Retina (tissue), 1 donor: ENCODE measurements at regions not wholly inside any gene's neighbourhood (a gene's known extent, or its start where the extent isn't known, plus 50 kb on each side); places are given as distances from the start of the nearest gene placed in this dataset.
A peak's percentile ranks its signal among the peaks of the same experiment; 100 is the strongest.
"Not testable (repeated sequence)": the region's sequence is repeated elsewhere in the genome, so short reads cannot be mapped to it uniquely, and the experiment has no call there.

ENCODE experiments used
- DNase-seq: peaks from one replicate; pipeline ENCODE4 v3.0.0-alpha.2; 2016

DNA sequence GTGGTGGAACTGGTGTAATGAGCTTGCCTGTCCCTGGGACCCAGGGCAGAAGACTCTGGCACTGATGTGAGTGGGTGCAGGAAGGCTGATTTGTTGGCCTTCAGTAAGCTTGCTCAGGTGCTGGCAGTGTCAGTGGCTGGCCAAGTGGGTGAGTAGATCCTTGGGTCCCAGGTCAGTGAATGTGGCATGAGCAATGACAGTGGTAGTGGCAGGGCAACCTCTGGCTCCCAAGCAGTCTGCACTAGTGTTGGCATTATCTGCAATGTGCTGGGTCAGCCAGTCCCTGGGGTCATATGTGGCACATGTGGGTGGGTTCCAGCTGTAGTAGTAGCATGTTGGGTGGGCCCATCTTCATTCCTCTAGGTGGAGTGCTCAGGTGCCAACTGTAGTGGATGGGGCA lies 640.9 kb upstream of the GRM3 start:
- DNase-seq: no peak

DNA sequence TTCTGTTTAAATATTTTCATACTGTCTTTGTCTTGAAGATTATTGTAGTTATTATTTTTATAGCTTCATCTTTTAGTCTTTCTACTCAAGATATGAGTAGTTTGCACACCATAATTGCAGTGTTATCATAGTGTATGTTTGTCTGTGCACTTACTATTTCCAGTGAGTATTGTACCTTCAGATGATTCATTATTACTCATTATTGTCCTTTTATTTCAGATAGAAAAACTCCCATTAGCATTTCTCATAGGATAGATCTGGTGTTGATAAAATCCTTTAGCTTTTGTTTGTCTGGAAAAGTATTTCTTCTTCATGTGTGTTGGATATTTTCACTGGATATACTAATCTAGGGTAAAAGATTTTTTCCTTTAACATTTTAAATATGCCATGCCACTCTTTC lies 646.2 kb upstream of the GRM3 start:
- no peak for DNase-seq

GRCh38 chr7:85995101-85995500 lies 648.6 kb upstream of the GRM3 start:
- DNase-seq: no peak

- no peak for DNase-seq
These were observed 663.0 kb upstream of the GRM3 start for GRCh38 chr7:85980740-85981139.

- DNase-seq: no peak
These were observed 669.5 kb upstream of the GRM3 start for GRCh38 chr7:85974176-85974575.

GRCh38 chr7:85972504-85973141 lies 671.1 kb upstream of the GRM3 start:
- no peak for DNase-seq

- DNase-seq: no peak
These were observed 688.7 kb upstream of the GRM3 start for GRCh38 chr7:85954961-85955360.

DNA sequence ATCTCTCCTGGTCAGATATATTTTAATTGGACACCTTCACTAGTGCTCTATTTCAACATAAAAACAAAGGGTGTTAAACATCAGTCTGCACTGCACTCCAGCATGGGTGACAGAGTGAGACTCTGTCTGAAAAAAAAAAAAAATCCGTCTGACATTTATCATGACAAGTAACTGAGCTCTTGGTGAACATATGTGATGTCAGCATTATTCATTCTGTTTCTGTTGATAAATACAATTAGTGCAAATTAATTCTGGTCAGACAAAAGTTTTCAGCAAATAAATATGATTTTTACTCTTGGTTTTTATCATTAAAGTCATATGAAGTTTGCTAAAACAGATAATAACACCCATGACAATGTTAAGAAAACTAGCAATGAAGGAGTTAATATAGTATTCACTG lies 692.8 kb upstream of the GRM3 start:
- DNase-seq: no peak

DNA sequence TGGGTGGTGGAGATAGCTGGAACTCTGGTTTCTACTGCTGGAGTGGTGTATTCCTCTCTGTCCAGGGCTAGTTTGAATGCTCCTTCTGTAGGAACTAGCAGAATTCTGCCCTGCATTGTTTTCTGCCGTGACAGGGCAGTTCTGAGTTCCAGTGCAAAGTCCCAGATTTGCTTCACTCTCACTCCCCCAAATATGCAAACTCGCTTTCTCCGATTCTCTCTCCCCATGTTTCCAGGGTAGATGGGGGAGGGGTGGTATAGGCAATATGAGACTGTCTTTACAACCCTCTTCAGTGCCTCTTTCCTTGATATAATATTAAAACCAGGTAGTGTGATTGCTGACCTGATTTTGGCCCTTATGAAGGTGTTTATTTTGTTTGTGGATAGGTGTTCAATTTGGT lies 693.3 kb upstream of the GRM3 start:
- DNase-seq: no peak

GRCh38 chr7:85947767-85948166 lies 695.9 kb upstream of the GRM3 start:
- DNase-seq: no peak

GRCh38 chr7:85940798-85941197 lies 702.9 kb upstream of the GRM3 start:
- DNase-seq: no peak

DNA sequence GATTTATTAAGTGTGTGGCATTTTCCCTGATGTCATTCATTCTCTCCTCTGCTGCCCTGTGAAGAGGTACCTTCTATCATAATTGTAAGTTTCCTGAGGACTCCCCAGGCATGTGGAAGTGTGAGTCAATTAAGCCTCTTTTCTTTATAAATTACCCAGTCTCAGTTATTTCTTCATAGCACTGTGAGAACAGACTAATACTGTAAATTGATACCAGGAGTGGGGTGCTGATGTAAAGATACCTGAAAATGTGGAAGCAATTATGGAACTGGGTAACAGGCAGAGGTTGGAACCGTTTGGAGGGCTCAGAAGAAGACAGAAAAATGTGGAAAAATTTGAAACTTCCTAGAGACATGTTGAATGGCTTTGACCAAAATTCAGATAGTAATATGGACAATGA lies 711.8 kb upstream of the GRM3 start:
- DNase-seq: no peak

- no peak for DNase-seq
These were observed 715.2 kb upstream of the GRM3 start for GRCh38 chr7:85928500-85928899.

DNA sequence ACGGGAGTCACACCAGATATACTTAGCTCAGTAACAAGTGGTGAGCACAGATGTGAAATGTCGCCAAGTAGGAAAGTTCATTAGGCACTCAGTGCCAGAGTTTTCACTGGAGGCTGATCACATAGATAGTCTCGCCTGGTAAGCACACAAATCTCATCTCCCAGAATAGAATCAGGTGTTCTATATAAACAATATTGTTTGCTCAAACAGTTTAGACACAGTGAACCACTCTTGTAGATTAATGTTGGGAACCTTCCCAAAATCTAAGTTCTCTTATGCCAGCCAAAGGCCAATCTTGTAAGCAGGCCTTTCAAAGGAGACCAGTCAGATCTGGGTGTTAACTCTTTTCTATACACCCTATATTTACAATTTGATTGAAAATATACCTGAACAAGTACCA lies 716.5 kb upstream of the GRM3 start:
- DNase-seq: no peak

DNA sequence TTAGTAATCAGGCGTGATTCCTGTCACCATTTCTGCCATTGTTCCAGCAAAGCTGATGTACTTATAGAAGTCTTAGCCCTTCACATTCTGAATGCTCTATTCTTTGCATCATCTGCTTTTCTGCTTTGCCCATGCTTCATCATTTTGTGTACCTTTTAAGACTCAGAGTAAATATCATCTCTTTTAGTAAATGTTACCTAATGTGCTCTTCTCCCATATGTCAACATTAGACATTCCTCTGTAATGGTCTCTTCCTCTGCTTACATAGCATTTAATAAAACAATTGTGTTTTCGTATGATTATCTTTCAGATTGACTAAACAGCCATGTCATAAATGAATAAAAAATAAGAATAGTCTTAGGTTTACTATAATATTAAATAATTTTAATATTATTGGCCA lies 719.6 kb upstream of the GRM3 start:
- DNase-seq: no peak

DNA sequence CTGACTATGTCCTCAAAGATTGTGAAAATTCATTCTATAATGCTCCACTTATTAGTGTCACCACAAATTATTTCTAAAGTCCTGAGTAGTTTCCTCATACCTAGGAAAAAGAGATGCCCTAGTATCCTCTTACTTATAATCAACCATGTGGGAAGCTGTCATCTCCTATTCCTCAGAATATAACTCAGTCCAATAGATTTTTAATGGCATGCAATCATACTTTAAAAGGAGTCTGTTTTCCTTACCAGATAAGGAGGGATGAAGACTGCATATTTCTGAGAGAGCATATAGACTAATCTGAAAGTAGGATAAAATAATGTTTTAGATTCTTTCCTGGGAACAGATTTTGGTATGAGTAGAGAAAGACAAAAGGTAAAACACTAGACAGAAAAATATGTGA lies 727.7 kb upstream of the GRM3 start:
- DNase-seq: no peak

- no peak for DNase-seq
These were observed 727.6 kb upstream of the SEMA3D start for GRCh38 chr7:85914437-85914836.

DNA sequence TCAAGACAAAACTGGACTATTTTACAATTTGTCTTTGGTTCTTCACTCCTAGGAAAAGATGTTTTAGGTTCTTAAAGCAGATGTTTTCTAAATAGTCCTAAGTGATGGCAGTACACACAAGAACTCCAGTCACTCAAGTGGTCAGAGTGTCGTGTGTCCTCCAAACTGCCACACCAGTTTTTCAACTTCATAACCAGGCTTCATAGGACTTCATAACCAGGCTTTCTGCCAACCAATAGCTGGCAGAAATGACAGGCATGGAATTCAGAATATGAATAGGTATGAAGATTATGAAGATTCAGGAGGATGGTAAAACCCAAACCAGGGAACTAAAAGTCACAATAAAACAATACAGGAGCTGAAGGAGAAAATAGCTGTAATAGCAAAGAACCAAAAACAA lies 721.2 kb upstream of the SEMA3D start:
- no peak for DNase-seq

- no peak for DNase-seq
These were observed 711.1 kb upstream of the SEMA3D start for GRCh38 chr7:85897967-85898366.

- DNase-seq: no peak
These were observed 709.7 kb upstream of the SEMA3D start for GRCh38 chr7:85896531-85896930.

DNA sequence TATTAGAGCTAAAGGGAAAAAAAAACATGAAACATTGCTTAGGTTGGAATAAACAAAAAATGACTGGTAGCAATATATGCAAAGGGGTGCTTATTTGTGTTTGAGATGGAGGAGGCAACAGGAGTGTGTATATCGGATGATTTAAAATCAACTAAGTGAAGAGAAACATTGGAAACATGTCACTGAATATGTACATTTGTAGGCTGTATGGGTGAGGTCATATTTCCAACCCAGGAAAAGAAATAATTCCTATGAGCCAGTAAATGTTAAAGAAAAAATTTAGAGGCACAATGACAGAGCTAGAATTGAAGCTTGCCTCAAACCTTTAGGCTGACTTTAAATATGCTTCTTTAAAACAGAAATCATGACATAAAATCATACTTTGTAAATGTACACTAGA lies 709.0 kb upstream of the SEMA3D start:
- DNase-seq: no peak

- DNase-seq: not testable (repeated sequence)
These were observed 705.0 kb upstream of the SEMA3D start for GRCh38 chr7:85891900-85892299.

GRCh38 chr7:85890244-85890811 lies 703.5 kb upstream of the SEMA3D start:
- DNase-seq: peak; percentile 13

DNA sequence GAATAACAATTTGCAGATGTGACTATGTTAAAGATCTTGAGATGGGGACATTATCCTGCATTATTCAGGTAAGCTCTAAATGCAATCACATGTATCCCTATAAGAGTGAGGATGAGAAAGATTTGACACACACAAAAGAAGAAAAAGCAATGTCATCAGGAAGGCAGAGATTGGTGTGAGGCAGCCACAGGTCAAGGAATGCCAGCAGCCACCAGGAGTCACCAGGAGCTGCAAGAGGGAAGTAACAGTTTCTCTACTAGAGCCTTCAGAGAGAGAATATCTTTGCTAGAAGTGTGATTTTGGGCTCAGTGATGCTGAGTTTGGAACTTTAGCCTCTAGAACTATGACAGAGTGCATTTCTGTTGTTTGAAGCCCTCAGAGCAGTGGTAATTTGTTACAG lies 700.3 kb upstream of the SEMA3D start:
- DNase-seq: no peak

DNA sequence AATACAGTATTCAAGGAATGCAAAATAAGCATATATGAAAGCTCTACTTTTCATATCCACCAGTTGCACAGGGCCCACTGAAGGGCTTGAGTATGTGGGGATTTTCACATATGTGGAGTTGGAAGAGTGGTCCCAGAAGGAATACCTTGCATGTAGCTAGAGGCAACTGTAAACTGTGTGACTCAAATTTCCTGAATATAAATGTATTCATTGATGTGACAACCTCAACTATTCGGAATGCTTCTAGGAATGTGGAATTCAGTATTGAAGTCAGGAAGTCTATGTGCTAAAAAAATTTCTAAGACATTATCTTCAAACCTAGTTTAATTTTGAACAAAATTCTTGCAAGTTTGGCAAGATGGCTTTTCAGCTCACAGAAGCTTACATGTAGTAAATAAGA lies 695.5 kb upstream of the SEMA3D start:
- no peak for DNase-seq
